ENCODE measurements at regions not wholly inside any gene's neighbourhood (a gene's known extent, or its start where the extent isn't known, plus 50 kb on each side); places are given as distances from the start of the nearest gene placed in this dataset.

DNA sequence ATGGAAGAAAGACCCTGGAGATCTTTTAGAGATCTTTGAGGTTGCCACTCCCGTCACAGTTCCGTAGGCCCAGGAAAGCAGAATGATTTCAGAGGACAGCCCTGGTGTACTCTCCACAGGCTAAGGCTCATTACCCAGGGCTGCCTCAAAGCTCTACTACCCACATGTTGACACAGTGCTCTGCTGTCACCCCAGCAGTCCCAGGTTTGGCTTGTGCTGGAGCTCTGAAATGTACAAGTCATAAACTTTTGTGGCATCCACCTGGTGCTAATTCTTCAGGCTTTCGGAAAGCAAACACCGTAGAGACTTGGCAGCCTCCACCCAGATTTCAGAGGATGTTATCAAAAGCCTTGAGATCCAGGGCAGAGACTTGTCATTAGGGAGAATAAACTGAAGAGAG is 136.5 kb downstream of the MTRR start:
- no peaks in the 10 kb centered on the region for H3K79me2 ChIP-seq (ENCODE audit: low read length)
- no peak overlapping the region for H3K27ac ChIP-seq (ENCODE audit: low read length)
- H3K4me1 ChIP-seq (ENCODE audit: low read length), result no peaks in the 10 kb centered on the region
- no peaks in the 10 kb centered on the region for H3K9me3 ChIP-seq (ENCODE audit: insufficient read depth, low read length)
- TF ChIP-seq, protein P1, sequence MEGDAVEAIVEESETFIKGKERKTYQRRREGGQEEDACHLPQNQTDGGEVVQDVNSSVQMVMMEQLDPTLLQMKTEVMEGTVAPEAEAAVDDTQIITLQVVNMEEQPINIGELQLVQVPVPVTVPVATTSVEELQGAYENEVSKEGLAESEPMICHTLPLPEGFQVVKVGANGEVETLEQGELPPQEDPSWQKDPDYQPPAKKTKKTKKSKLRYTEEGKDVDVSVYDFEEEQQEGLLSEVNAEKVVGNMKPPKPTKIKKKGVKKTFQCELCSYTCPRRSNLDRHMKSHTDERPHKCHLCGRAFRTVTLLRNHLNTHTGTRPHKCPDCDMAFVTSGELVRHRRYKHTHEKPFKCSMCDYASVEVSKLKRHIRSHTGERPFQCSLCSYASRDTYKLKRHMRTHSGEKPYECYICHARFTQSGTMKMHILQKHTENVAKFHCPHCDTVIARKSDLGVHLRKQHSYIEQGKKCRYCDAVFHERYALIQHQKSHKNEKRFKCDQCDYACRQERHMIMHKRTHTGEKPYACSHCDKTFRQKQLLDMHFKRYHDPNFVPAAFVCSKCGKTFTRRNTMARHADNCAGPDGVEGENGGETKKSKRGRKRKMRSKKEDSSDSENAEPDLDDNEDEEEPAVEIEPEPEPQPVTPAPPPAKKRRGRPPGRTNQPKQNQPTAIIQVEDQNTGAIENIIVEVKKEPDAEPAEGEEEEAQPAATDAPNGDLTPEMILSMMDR (IDR thresholded peaks at IDR 0.05; ENCODE audit: low read depth, low read length), result no peak
- TF ChIP-seq EZH2phosphoT487 (IDR thresholded peaks at IDR 0.05; ENCODE audit: low read depth), result no peak
- H3K27me3 ChIP-seq (ENCODE audit: low read depth, low read length), result no peaks in the 10 kb centered on the region
- no peak overlapping the region for H3K4me3 ChIP-seq (ENCODE audit: low read length)
- H3K36me3 ChIP-seq (replicated peaks; ENCODE audit: low read depth, low read length), result no peaks in the 10 kb centered on the region
- H4K20me1 ChIP-seq (ENCODE audit: insufficient read depth, low read length), result no peaks in the 10 kb centered on the region
- H3K9ac ChIP-seq (ENCODE audit: low read length), result no peak overlapping the region
- H2AFZ ChIP-seq (ENCODE audit: low read depth, low read length), result no peak overlapping the region
- no peak overlapping the region for H3K4me2 ChIP-seq (ENCODE audit: low read length)

- no peaks in the 10 kb centered on the region for H3K79me2 ChIP-seq (ENCODE audit: low read length)
- no peak overlapping the region for H3K9ac ChIP-seq (ENCODE audit: low read length)
- H3K4me2 ChIP-seq (ENCODE audit: low read length), result no peak overlapping the region
- no peaks in the 10 kb centered on the region for H3K27me3 ChIP-seq (ENCODE audit: low read depth, low read length)
- H3K4me1 ChIP-seq (ENCODE audit: low read length), result no peaks in the 10 kb centered on the region
- no peaks in the 10 kb centered on the region for H4K20me1 ChIP-seq (ENCODE audit: insufficient read depth, low read length)
- H3K9me3 ChIP-seq (ENCODE audit: insufficient read depth, low read length), result no peaks in the 10 kb centered on the region
- TF ChIP-seq, protein P1 (IDR thresholded peaks at IDR 0.05; ENCODE audit: low read depth, low read length), result no peak
- no peak for TF ChIP-seq EZH2phosphoT487 (IDR thresholded peaks at IDR 0.05; ENCODE audit: low read depth)
- H3K36me3 ChIP-seq (replicated peaks; ENCODE audit: low read depth, low read length), result no peaks in the 10 kb centered on the region
- no peak overlapping the region for H3K27ac ChIP-seq (ENCODE audit: low read length)
- H3K4me3 ChIP-seq (ENCODE audit: low read length), result no peak overlapping the region
- H2AFZ ChIP-seq (ENCODE audit: low read depth, low read length), result no peak overlapping the region
Observed at GRCh38 chr5:8012131-8012977, 143.4 kb downstream of the MTRR start.

GRCh38 chr5:8013948-8014710 is 145.2 kb downstream of the MTRR start:
- TF ChIP-seq EZH2phosphoT487 (IDR thresholded peaks at IDR 0.05; ENCODE audit: low read depth), result no peak
- TF ChIP-seq, protein P1 (IDR thresholded peaks at IDR 0.05; ENCODE audit: low read depth, low read length), result no peak
- Histone ChIP-seq H3K4me1 (ENCODE audit: low read length) (no peaks in the 10 kb centered on the region), H3K27ac (ENCODE audit: low read length) (no peak overlapping the region), H3K4me2 (ENCODE audit: low read length) (no peak overlapping the region), H3K27me3 (ENCODE audit: low read depth, low read length) (no peaks in the 10 kb centered on the region), H2AFZ (ENCODE audit: low read depth, low read length) (no peak overlapping the region), H3K9me3 (ENCODE audit: insufficient read depth, low read length) (peaks cover 4% of the 10 kb centered on the region; the same call in 1 of the 2 replicates), H3K9ac (ENCODE audit: low read length) (no peak overlapping the region), H4K20me1 (ENCODE audit: insufficient read depth, low read length) (no peaks in the 10 kb centered on the region), H3K4me3 (ENCODE audit: low read length) (no peak overlapping the region), H3K79me2 (ENCODE audit: low read length) (no peaks in the 10 kb centered on the region), H3K36me3 (replicated peaks; ENCODE audit: low read depth, low read length) (no peaks in the 10 kb centered on the region)

DNA sequence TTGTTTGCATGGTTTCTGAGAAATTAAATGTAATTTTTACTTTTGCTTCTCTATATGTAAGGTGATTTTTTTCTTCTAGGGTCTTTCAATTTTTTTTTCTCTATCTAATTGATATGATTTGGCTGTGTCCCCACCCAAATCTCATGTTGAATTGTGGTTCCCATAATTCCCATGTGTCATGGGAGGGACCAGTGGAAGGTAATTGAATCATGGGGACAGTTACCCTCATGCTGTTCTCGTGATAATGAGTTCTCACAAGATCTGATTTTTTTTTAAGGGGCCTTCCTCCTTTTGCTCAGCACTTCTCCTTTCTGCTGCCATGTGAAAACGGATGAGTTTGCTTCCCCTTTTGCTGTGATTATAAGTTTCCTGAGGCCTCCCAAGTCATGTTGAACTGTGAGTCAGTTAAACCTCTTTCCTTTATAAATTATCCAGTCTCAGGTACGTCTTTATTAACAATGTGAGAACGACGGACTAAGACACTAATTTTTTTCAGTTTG is 150.8 kb downstream of the MTRR start:
- Histone ChIP-seq H3K4me2 (ENCODE audit: low read length) (no peak overlapping the region), H3K36me3 (replicated peaks; ENCODE audit: low read depth, low read length) (no peaks in the 10 kb centered on the region), H3K9me3 (ENCODE audit: insufficient read depth, low read length) (peaks cover 7% of the 10 kb centered on the region; the same call in 1 of the 2 replicates), H3K4me3 (ENCODE audit: low read length) (no peak overlapping the region), H3K27ac (ENCODE audit: low read length) (peak overlapping the region; percentile 23; the same call in 1 of the 2 replicates), H2AFZ (ENCODE audit: low read depth, low read length) (no peak overlapping the region), H3K4me1 (ENCODE audit: low read length) (peaks cover 4% of the 10 kb centered on the region; the same call in 1 of the 2 replicates), H3K27me3 (ENCODE audit: low read depth, low read length) (no peaks in the 10 kb centered on the region), H3K79me2 (ENCODE audit: low read length) (no peaks in the 10 kb centered on the region), H3K9ac (ENCODE audit: low read length) (no peak overlapping the region), H4K20me1 (ENCODE audit: insufficient read depth, low read length) (no peaks in the 10 kb centered on the region)
- TF ChIP-seq, protein P1 (IDR thresholded peaks at IDR 0.05; ENCODE audit: low read depth, low read length), result no peak
- TF ChIP-seq EZH2phosphoT487 (IDR thresholded peaks at IDR 0.05; ENCODE audit: low read depth), result no peak
